22Rv1 (cell line): ENCODE measurements at regions not wholly inside any gene's neighbourhood (a gene's known extent, or its start where the extent isn't known, plus 50 kb on each side); places are given as distances from the start of the nearest gene placed in this dataset.

Experiments
- CTCF ChIP-seq: fragments of 450-650 bp; IDR thresholded peaks from 2 replicates; pipeline ENCODE4 v1.5.1; 2017; ENCODE audit warnings: mild to moderate bottlenecking
- ZFX ChIP-seq: fragments of 450-650 bp; IDR thresholded peaks from 2 replicates; pipeline ENCODE4 v1.6.1; 2017; ENCODE audit warnings: antibody characterized with exemption, borderline replicate concordance

GRCh38 chr11:45399166-45399565, 113.0 kb upstream of the SYT13 start:
- no peak for TF ChIP-seq CTCF
- no peak for TF ChIP-seq ZFX
